ENCODE measurements at regions not wholly inside any gene's neighbourhood (a gene's known extent, or its start where the extent isn't known, plus 50 kb on each side); places are given as distances from the start of the nearest gene placed in this dataset.
"Not testable (repeated sequence)": the region's sequence is repeated elsewhere in the genome, so short reads cannot be mapped to it uniquely, and the experiment has no call there.

GRCh38 chrX:19243431-19243830, 100.3 kb upstream of the PDHA1 start:
- DNase-seq = no peak

- DNase-seq = not testable (repeated sequence)
Measured at GRCh38 chrX:19244921-19245320, 98.8 kb upstream of the PDHA1 start.

- DNase-seq = no peak
Measured at GRCh38 chrX:19245711-19246269, 97.9 kb upstream of the PDHA1 start.

GRCh38 chrX:19256986-19257385, 86.7 kb upstream of the PDHA1 start:
- DNase-seq = no peak

- not testable (repeated sequence) for DNase-seq
Measured at GRCh38 chrX:19261026-19261425, 82.7 kb upstream of the PDHA1 start.

DNA sequence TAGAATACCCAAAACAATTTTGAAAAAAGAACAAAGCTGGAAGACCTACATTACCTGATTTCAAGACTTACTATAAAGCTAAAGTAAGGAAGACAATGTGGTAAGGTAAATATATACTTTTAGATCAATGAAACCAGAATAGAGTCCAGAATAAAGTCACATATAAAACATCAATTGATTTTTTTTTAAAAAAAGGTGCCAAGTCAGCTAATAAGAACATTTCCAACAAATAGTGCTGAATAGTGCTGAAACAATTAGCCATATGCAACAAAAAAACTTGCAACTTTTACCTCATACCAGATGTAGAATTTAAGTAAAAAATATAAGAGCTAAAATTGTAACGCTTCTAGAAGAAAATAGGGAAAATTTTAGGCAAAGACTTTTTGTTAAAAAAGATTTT, 73.0 kb upstream of the PDHA1 start:
- DNase-seq = no peak

DNA sequence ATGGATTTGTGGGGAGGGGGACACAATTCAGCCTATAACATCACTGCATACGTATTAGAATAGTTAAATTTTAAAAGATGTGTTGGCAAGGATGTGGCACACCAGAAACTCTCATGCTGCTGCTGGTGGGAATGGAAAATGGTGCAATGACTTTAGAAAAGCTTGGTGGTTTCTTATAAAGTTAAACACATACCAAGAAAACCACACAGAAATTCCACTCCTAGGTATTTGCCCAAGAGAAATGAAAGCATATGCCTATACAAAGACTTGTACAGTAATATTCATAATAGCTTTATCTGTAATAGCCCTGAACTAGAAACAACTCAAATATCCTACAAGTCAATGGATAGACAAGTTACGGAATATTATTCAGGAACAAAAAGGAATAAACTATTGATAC, 71.3 kb upstream of the PDHA1 start:
- no peak for DNase-seq

DNA sequence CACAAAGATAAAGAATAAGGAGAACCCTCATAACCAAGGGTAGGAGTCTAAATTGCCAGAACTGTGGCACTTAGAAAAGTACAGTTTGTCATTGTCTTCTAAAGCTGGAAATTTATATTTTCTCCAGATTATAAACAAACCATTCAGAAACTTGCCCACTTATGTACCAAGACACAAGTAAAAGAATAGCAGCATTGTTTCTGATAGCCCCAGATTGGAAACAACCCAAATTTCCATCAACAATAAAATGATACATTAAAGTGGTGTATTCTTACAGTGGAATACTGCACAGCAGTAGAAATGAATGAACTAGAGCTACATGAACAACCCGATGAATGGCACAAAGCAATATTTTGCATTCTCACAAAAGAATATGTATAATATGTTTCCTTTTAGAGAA, 63.1 kb upstream of the PDHA1 start:
- DNase-seq = no peak

DNA sequence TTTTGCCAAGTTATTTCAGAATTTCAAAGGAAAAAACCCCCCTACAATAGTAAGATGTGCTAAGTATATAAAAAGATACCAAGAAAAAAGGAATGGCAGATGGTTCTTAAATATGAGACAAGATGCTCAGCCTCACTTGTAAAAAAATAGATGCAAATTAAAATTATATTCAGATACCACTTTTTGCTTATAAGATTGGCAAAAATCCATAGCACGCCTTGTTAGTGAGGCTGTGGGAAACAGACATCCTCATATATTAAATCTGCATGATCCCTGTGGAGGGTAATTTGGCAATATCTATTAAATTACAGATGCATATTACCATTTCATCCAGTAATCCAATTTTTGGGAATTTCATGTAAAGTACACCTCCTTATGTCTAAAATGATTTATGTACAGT, 62.5 kb upstream of the PDHA1 start:
- no peak for DNase-seq

DNA sequence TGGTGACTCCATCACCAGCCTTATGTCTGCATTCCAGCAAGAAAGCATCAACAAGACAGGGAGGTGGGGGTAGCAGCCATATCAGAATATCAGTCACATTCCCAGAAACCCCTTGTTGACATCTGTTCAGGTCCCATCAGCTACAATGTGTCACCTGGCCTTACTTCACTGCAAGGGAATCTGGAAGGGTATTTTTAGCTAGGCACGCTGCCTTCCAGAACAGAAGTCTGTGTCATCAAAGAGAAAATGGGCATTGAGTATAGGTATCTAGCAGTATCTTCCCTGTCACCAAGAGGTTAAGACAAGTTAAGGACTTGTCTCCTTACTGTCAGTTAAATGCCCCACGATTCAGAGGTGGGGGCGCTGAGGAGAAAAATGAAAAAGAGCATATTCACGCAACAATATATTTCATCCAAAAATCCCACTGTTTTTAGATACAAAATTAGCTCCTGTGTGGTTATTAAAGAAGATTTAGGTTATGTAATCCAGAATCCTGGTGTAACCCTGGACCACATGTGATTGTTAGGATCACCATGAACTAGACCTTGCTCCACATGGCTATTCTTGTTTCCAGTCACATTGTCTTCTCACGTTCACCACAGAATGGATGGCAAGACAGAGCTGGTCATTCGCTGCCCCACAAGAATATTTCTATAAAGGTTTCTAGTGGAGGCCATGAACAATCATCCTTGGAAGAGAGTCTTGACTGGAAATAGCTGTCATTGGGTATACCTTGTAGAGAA, 60.0 kb upstream of the PDHA1 start:
- DNase-seq = no peak

DNA sequence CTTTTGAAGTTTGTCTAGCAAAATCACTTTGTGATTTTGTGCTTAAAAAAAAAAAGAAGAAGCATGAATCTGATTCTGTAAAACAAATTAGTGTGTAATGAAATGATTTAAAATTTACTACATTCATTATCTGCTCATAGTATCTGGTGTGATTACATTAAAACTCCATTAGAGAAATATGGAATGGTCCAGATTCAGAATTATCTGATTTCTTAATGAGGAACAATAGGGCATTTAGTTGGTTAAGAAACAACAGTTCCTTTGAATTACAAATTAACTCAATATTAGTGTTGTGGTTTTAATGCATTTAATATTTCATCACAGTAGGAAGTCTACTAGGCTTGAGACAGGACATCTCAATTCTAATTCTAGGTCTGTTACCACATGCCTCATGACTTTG, 57.9 kb upstream of the PDHA1 start:
- DNase-seq = no peak

GRCh38 chrX:19291086-19291485, 52.6 kb upstream of the PDHA1 start:
- DNase-seq = no peak

DNA sequence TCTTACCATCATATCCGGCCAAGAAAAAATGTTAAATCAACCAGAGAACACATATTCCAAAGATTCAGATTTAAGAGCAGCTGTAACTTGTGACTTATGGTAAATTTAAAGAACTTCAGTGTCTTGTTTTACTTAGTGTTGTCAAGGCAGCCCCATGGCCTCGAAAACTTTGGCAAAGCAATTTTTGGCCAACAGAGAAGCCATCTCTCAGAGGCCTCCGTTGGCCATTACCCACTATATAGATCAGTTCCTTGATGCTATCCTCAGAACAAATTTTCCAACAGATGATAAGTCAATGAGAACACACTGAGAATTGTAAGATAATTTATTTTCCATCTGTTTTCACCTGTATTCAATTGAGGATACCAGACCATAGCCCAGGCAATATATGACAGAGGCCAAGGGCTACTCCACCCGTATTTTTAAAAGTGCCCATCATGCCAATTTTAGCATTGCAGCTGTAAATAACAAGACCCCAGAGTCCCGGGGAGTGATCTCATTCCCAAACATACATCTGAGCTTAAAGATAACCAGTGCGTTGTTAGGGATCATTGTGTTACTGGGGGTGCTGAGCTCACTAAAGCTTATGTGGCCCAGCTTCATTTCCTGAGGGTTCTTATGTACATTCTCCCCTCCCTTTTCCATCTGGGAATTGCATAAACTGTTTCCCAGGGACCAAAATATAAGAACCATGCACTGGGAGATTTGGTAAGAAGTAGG, 50.0 kb upstream of the PDHA1 start:
- DNase-seq = no peak

Data from C1 segment of cervical spinal cord (tissue), 14 donors.